ENCODE measurements at regions not wholly inside any gene's neighbourhood (a gene's known extent, or its start where the extent isn't known, plus 50 kb on each side); places are given as distances from the start of the nearest gene placed in this dataset.
"Not testable (repeated sequence)": the region's sequence is repeated elsewhere in the genome, so short reads cannot be mapped to it uniquely, and the experiment has no call there.

GRCh38 chr13:110045202-110045601 is 258.8 kb upstream of the IRS2 start:
- H3K4me2 ChIP-seq (ENCODE audit: low read length): no peak overlapping the region
- H3K36me3 ChIP-seq (ENCODE audit: insufficient read depth, low read length): no peaks in the 10 kb centered on the region
- H3K4me3 ChIP-seq (ENCODE audit: low read depth, low read length, poor library complexity, severe bottlenecking): no peak overlapping the region
- H3K4me1 ChIP-seq (ENCODE audit: insufficient read depth, low read length, poor library complexity, severe bottlenecking): no peaks in the 10 kb centered on the region
- no peaks in the 10 kb centered on the region for H3K9me2 ChIP-seq (ENCODE audit: insufficient read depth, low read length)
- intact Hi-C loops (cut with micrococcal nuclease; ENCODE audit: unreplicated experiment): no loop called here
- DNase-seq (ENCODE audit: low spot score): no peak
- no peaks in the 10 kb centered on the region for H4K20me1 ChIP-seq (ENCODE audit: insufficient read depth, low read length)
- H3K79me2 ChIP-seq (ENCODE audit: insufficient read depth, low read depth, low read length): no peaks in the 10 kb centered on the region
- H3K9me3 ChIP-seq (ENCODE audit: low read length): no peaks in the 10 kb centered on the region
- BruUV-seq (replicated peaks): no TSS peak
- H3K27ac ChIP-seq (ENCODE audit: low read depth, low read length, poor library complexity, severe bottlenecking): no peak overlapping the region
- TF ChIP-seq CTCF (conservative IDR thresholded peaks at IDR 0.05; ENCODE audit: low read length): no peak
- no peak for TF ChIP-seq EZH2phosphoT487 (IDR thresholded peaks at IDR 0.05; ENCODE audit: borderline replicate concordance, low read depth, low read length)
- POLR2A ChIA-PET: no interaction called here
- CTCF ChIA-PET (ENCODE audit: unreplicated experiment): no interaction called here
- H2AFZ ChIP-seq (ENCODE audit: low read length): no peak overlapping the region

- no peak for DNase-seq (ENCODE audit: low spot score)
- Histone ChIP-seq H3K4me1 (ENCODE audit: insufficient read depth, low read length, poor library complexity, severe bottlenecking) (no peaks in the 10 kb centered on the region), H3K79me2 (ENCODE audit: insufficient read depth, low read depth, low read length) (no peaks in the 10 kb centered on the region), H3K9me3 (ENCODE audit: low read length) (no peaks in the 10 kb centered on the region), H4K20me1 (ENCODE audit: insufficient read depth, low read length) (no peaks in the 10 kb centered on the region), H3K4me2 (ENCODE audit: low read length) (no peak overlapping the region), H3K4me3 (ENCODE audit: low read depth, low read length, poor library complexity, severe bottlenecking) (no peak overlapping the region), H2AFZ (ENCODE audit: low read length) (no peak overlapping the region), H3K36me3 (ENCODE audit: insufficient read depth, low read length) (no peaks in the 10 kb centered on the region), H3K27ac (ENCODE audit: low read depth, low read length, poor library complexity, severe bottlenecking) (no peak overlapping the region), H3K9me2 (ENCODE audit: insufficient read depth, low read length) (no peaks in the 10 kb centered on the region)
- TF ChIP-seq EZH2phosphoT487 (IDR thresholded peaks at IDR 0.05; ENCODE audit: borderline replicate concordance, low read depth, low read length) (no peak), CTCF (conservative IDR thresholded peaks at IDR 0.05; ENCODE audit: low read length) (no peak)
- ChIA-PET CTCF (ENCODE audit: unreplicated experiment) (no interaction called here), POLR2A (no interaction called here)
- intact Hi-C loops (cut with micrococcal nuclease; ENCODE audit: unreplicated experiment): no loop called here
- BruUV-seq (replicated peaks): no TSS peak
Observed at GRCh38 chr13:110044551-110045111, 258.2 kb upstream of the IRS2 start.

GRCh38 chr13:110042253-110042950 is 256.0 kb upstream of the IRS2 start:
- Histone ChIP-seq H4K20me1 (ENCODE audit: insufficient read depth, low read length) (no peaks in the 10 kb centered on the region), H3K4me3 (ENCODE audit: low read depth, low read length, poor library complexity, severe bottlenecking) (no peak overlapping the region), H3K4me1 (ENCODE audit: insufficient read depth, low read length, poor library complexity, severe bottlenecking) (no peaks in the 10 kb centered on the region), H3K79me2 (ENCODE audit: insufficient read depth, low read depth, low read length) (no peaks in the 10 kb centered on the region), H3K9me2 (ENCODE audit: insufficient read depth, low read length) (no peaks in the 10 kb centered on the region), H2AFZ (ENCODE audit: low read length) (no peak overlapping the region), H3K36me3 (ENCODE audit: insufficient read depth, low read length) (no peaks in the 10 kb centered on the region), H3K9me3 (ENCODE audit: low read length) (no peaks in the 10 kb centered on the region), H3K4me2 (ENCODE audit: low read length) (no peak overlapping the region), H3K27ac (ENCODE audit: low read depth, low read length, poor library complexity, severe bottlenecking) (no peak overlapping the region)
- intact Hi-C loops (cut with micrococcal nuclease; ENCODE audit: unreplicated experiment): no loop called here
- no TSS peak for BruUV-seq (replicated peaks)
- ChIA-PET POLR2A (no interaction called here), CTCF (ENCODE audit: unreplicated experiment) (no interaction called here)
- DNase-seq (ENCODE audit: low spot score): no peak
- no peak for TF ChIP-seq CTCF (conservative IDR thresholded peaks at IDR 0.05; ENCODE audit: low read length)

GRCh38 chr13:110041638-110042037 is 255.3 kb upstream of the IRS2 start:
- H3K27ac ChIP-seq (ENCODE audit: low read depth, low read length, poor library complexity, severe bottlenecking); CTCF ChIA-PET (ENCODE audit: unreplicated experiment); H3K9me3 ChIP-seq (ENCODE audit: low read length); H3K4me3 ChIP-seq (ENCODE audit: low read depth, low read length, poor library complexity, severe bottlenecking); H3K9me2 ChIP-seq (ENCODE audit: insufficient read depth, low read length); intact Hi-C loops (cut with micrococcal nuclease; ENCODE audit: unreplicated experiment); H3K4me2 ChIP-seq (ENCODE audit: low read length); POLR2A ChIA-PET; H2AFZ ChIP-seq (ENCODE audit: low read length); H3K36me3 ChIP-seq (ENCODE audit: insufficient read depth, low read length); H4K20me1 ChIP-seq (ENCODE audit: insufficient read depth, low read length); DNase-seq (ENCODE audit: low spot score); H3K4me1 ChIP-seq (ENCODE audit: insufficient read depth, low read length, poor library complexity, severe bottlenecking); BruUV-seq (replicated peaks); H3K79me2 ChIP-seq (ENCODE audit: insufficient read depth, low read depth, low read length): not testable (repeated sequence)
